SU-DHL-6 (cell line): ENCODE measurements at regions not wholly inside any gene's neighbourhood (a gene's known extent, or its start where the extent isn't known, plus 50 kb on each side); places are given as distances from the start of the nearest gene placed in this dataset.

ENCODE experiments used
- CTCF ChIP-seq: fragments of 200-600 bp; sonication (generic); IDR thresholded peaks from one replicate; pipeline ENCODE4 v1.5.1; 2017; ENCODE audit warnings: antibody characterized with exemption, mild to moderate bottlenecking, low read length, moderate library complexity; ENCODE audit not compliant: insufficient read depth, poor library complexity, severe bottlenecking
- EZH2phosphoT487 ChIP-seq: fragments of 200-600 bp; sonication (generic), shearing (Covaris generic); conservative IDR thresholded peaks from 2 replicates; pipeline ENCODE4 v1.6.1; 2018; ENCODE audit warnings: mild to moderate bottlenecking, antibody characterized with exemption, low read length, moderate library complexity, mixed read lengths

- TF ChIP-seq CTCF (no peak), EZH2phosphoT487 (no peak)
Measured at GRCh38 chr3:125692361-125692760, 97.1 kb upstream of the OSBPL11 start.
